ENCODE measurements at regions not wholly inside any gene's neighbourhood (a gene's known extent, or its start where the extent isn't known, plus 50 kb on each side); places are given as distances from the start of the nearest gene placed in this dataset.

GRCh38 chr2:175585496-175585895, 404.0 kb upstream of the ATP5MC3 start:
- TF ChIP-seq CTCF (IDR thresholded peaks at IDR 0.05) (no peak), POLR2A (IDR thresholded peaks at IDR 0.05) (no peak), POLR2AphosphoS5 (IDR thresholded peaks at IDR 0.05) (no peak), EP300 (IDR thresholded peaks at IDR 0.05) (no peak)
